Erythroblast (primary cell): ENCODE measurements at regions not wholly inside any gene's neighbourhood (a gene's known extent, or its start where the extent isn't known, plus 50 kb on each side); places are given as distances from the start of the nearest gene placed in this dataset.

Experiments
- GATA1 ChIP-seq: IDR thresholded peaks from 2 replicates; pipeline ENCODE4 v1.6.1; 2011; ENCODE audit warnings: low read depth, mild to moderate bottlenecking, control low read depth, low read length, moderate library complexity
- POLR2A ChIP-seq: IDR thresholded peaks from 2 replicates; pipeline ENCODE4 v1.6.1; 2011; ENCODE audit warnings: mild to moderate bottlenecking, low read length

DNA sequence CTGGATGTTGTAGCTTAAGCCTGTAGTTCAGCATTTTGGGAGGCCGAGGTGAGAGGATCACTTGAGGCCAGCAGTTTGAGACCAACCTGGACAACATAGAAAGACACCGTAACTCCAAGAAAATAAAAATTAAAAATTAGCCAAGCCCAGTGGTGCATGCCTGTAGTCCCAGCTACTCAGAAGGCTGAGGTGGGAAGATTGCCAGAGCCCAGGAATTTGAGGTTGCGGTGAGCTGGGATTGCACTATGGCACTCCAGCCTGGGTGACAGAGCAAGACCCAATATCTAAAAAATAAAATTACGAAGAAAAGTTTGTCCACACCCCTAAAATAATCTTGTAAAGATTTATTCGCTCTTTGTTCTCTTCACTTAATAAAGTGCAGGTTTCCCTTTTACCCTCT lies 951.0 kb downstream of the TYW1 start:
- TF ChIP-seq POLR2A: no peak
- TF ChIP-seq GATA1: no peak
